HG02623 (cell line): ENCODE measurements at regions not wholly inside any gene's neighbourhood (a gene's known extent, or its start where the extent isn't known, plus 50 kb on each side); places are given as distances from the start of the nearest gene placed in this dataset.
A peak's percentile ranks its signal among the peaks of the same experiment; 100 is the strongest.

Experiments used
- ATAC-seq: cut with Tn5 transposase; IDR thresholded peaks from one replicate; pipeline ENCODE4 v1.9.1; 2021; ENCODE audit warnings: moderate library complexity; ENCODE audit not compliant: unreplicated experiment

- no peak for ATAC-seq
These were observed 65.7 kb downstream of the IL21 start for GRCh38 chr4:122555216-122555615.

GRCh38 chr4:122553432-122553831, 67.4 kb downstream of the IL21 start:
- no peak for ATAC-seq

- no peak for ATAC-seq
These were observed 68.0 kb downstream of the IL21 start for GRCh38 chr4:122552898-122553297.

GRCh38 chr4:122548886-122549630, 71.8 kb downstream of the IL21 start:
- no peak for ATAC-seq

- no peak for ATAC-seq
These were observed 72.4 kb downstream of the IL21 start for GRCh38 chr4:122548452-122548851.

GRCh38 chr4:122542411-122543236, 78.2 kb downstream of the IL21 start:
- peak; percentile 75 for ATAC-seq

- peak; percentile 13 for ATAC-seq
These were observed 78.9 kb downstream of the IL21 start for GRCh38 chr4:122541996-122542395.

- ATAC-seq: no peak
These were observed 80.0 kb downstream of the IL21 start for GRCh38 chr4:122540838-122541237.

- ATAC-seq: no peak
These were observed 80.9 kb downstream of the IL21 start for GRCh38 chr4:122539861-122540465.

GRCh38 chr4:122537388-122538135, 81.0 kb upstream of the IL2 start:
- ATAC-seq: no peak

- no peak for ATAC-seq
These were observed 79.5 kb upstream of the IL2 start for GRCh38 chr4:122536001-122536400.

GRCh38 chr4:122534776-122535175, 78.3 kb upstream of the IL2 start:
- ATAC-seq: no peak

- no peak for ATAC-seq
These were observed 77.3 kb upstream of the IL2 start for GRCh38 chr4:122533841-122534240.

GRCh38 chr4:122532766-122533165, 76.2 kb upstream of the IL2 start:
- ATAC-seq: no peak

- no peak for ATAC-seq
These were observed 75.0 kb upstream of the IL2 start for GRCh38 chr4:122531514-122531913.

- ATAC-seq: no peak
These were observed 74.5 kb upstream of the IL2 start for GRCh38 chr4:122531038-122531437.

GRCh38 chr4:122528879-122529278, 72.4 kb upstream of the IL2 start:
- no peak for ATAC-seq

GRCh38 chr4:122525865-122526264, 69.3 kb upstream of the IL2 start:
- ATAC-seq: no peak

GRCh38 chr4:122524176-122524575, 67.7 kb upstream of the IL2 start:
- ATAC-seq: no peak

- ATAC-seq: no peak
These were observed 66.4 kb upstream of the IL2 start for GRCh38 chr4:122522944-122523343.

- no peak for ATAC-seq
These were observed 60.8 kb upstream of the IL2 start for GRCh38 chr4:122517345-122517744.
